Liver (tissue), 8 donors: ENCODE measurements at regions not wholly inside any gene's neighbourhood (a gene's known extent, or its start where the extent isn't known, plus 50 kb on each side); places are given as distances from the start of the nearest gene placed in this dataset.

Experiments
- DNase-seq: peaks from one replicate; pipeline ENCODE4 v3.0.0-alpha.2; 2017; ENCODE audit warnings: low spot score
- H3K27ac ChIP-seq, 2 donors: one replicate each; pipeline ENCODE4 v1.7.0; 2013; ENCODE audit warnings: inconsistent platforms in 2 of 2, low read length in 2 of 2, control low read depth in 1 of 2, low read depth in 1 of 2, mild to moderate bottlenecking in 1 of 2
- H3K27me3 ChIP-seq, 4 donors: one replicate each; pipeline versions ENCODE4 v1.6.1 to v1.7.0; 2013; ENCODE audit warnings: low read length in 3 of 4, inconsistent platforms in 1 of 4, mild to moderate bottlenecking in 1 of 4, moderate library complexity in 1 of 4; ENCODE audit not compliant: control insufficient read depth in 4 of 4, insufficient read depth in 4 of 4
- H3K36me3 ChIP-seq, 4 donors: one replicate each; pipeline versions ENCODE4 v1.6.1 to v1.7.0; 2013; ENCODE audit warnings: low read length in 3 of 4, mild to moderate bottlenecking in 3 of 4, low read depth in 1 of 4, moderate library complexity in 1 of 4; ENCODE audit not compliant: control insufficient read depth in 4 of 4, insufficient read depth in 3 of 4
- H3K4me1 ChIP-seq, 4 donors: one replicate each; pipeline versions ENCODE4 v1.6.1 to v1.7.0; 2013; ENCODE audit warnings: low read length in 3 of 4, mild to moderate bottlenecking in 3 of 4, moderate library complexity in 1 of 4; ENCODE audit not compliant: control insufficient read depth in 4 of 4, insufficient read depth in 4 of 4
- H3K4me3 ChIP-seq, 3 donors: one replicate each; pipeline versions ENCODE4 v1.6.1 to v1.7.0; 2013; ENCODE audit warnings: low read length in 3 of 3, control low read depth in 1 of 3, low read depth in 1 of 3, mild to moderate bottlenecking in 1 of 3
- H3K9ac ChIP-seq, 2 donors: one replicate each; pipeline ENCODE4 v1.7.0; 2013; ENCODE audit warnings: low read length in 2 of 2, mild to moderate bottlenecking in 2 of 2, moderate library complexity in 2 of 2, control low read depth in 1 of 2, low read depth in 1 of 2
- H3K9me3 ChIP-seq, 4 donors: one replicate each; pipeline versions ENCODE4 v1.6.1 to v1.7.0; 2013; ENCODE audit warnings: low read length in 3 of 4; ENCODE audit not compliant: control insufficient read depth in 4 of 4
- ATF3 ChIP-seq: IDR thresholded peaks from 2 replicates; pipeline ENCODE4 v1.6.1; 2016; ENCODE audit warnings: antibody characterized with exemption
- CTCF ChIP-seq: fragments of 150-350 bp; IDR thresholded peaks from 2 replicates; pipeline ENCODE4 v1.5.1; 2017; ENCODE audit warnings: improper control_type of control experiment, low read depth, low read length; ENCODE audit not compliant: missing input control
- EGR1 ChIP-seq, 2 donors: IDR thresholded peaks; 2 replicates each; pipeline ENCODE4 v1.6.1; 2016 to 2018; ENCODE audit warnings: antibody characterized with exemption in 2 of 2, low read depth in 2 of 2
- FOXA1 ChIP-seq: IDR thresholded peaks from 2 replicates; pipeline ENCODE4 v1.6.1; 2016; ENCODE audit warnings: antibody characterized with exemption
- GABPA ChIP-seq, 2 donors: IDR thresholded peaks in 1 of 2; conservative IDR thresholded peaks in 1 of 2; 2 replicates each; pipeline ENCODE4 v1.6.1; 2016; ENCODE audit warnings: antibody characterized with exemption in 2 of 2, mild to moderate bottlenecking in 1 of 2, moderate library complexity in 1 of 2
- HNF4G ChIP-seq: IDR thresholded peaks from 2 replicates; pipeline ENCODE4 v1.6.1; 2016; ENCODE audit warnings: antibody characterized with exemption
- JUND ChIP-seq, 2 donors: IDR thresholded peaks; 2 replicates each; pipeline ENCODE4 v1.6.1; 2016; ENCODE audit warnings: antibody characterized with exemption in 2 of 2
- MAX ChIP-seq: IDR thresholded peaks from 2 replicates; pipeline ENCODE4 v1.6.1; 2016; ENCODE audit warnings: antibody characterized with exemption
- RAD21 ChIP-seq, 2 donors: IDR thresholded peaks; 2 replicates each; pipeline ENCODE4 v1.6.1; 2016; ENCODE audit warnings: antibody characterized with exemption in 2 of 2, mild to moderate bottlenecking in 2 of 2
- RXRA ChIP-seq, 2 donors: IDR thresholded peaks; 2 replicates each; pipeline ENCODE4 v1.6.1; 2017 to 2018; ENCODE audit warnings: antibody characterized with exemption in 2 of 2, mild to moderate bottlenecking in 1 of 2
- SP1 ChIP-seq: IDR thresholded peaks from 2 replicates; pipeline ENCODE4 v1.6.1; 2018; ENCODE audit warnings: antibody characterized with exemption, mild to moderate bottlenecking
- TAF1 ChIP-seq: conservative IDR thresholded peaks from 2 replicates; pipeline ENCODE4 v1.6.1; 2016; ENCODE audit warnings: antibody characterized with exemption, mild to moderate bottlenecking
- YY1 ChIP-seq: IDR thresholded peaks from 2 replicates; pipeline ENCODE4 v1.6.1; 2016; ENCODE audit warnings: antibody characterized with exemption, mild to moderate bottlenecking
- ZBTB33 ChIP-seq: IDR thresholded peaks from 2 replicates; pipeline ENCODE4 v1.6.1; 2016; ENCODE audit warnings: antibody characterized with exemption
- WGBS: extraction: QIAGEN DNeasy Blood & Tissue Kit; methylation state at CpG from one replicate; pipeline ENCODE4 v1.1.7; 2013; 5-methylcytosine and 5-hydroxymethylcytosine counted together
- donor health status: healthy.
- donor health status: healthy.
- donor health status: healthy.
- donor health status: healthy.
- donor health status: healthy.

- Histone ChIP-seq H3K36me3 (no peaks in the 10 kb centered on the region), H3K4me3 (no peak overlapping the region), H3K9ac (no peak overlapping the region), H3K4me1 (no peaks in the 10 kb centered on the region), H3K9me3 (no peaks in the 10 kb centered on the region), H3K27me3 (no peaks in the 10 kb centered on the region), H3K27ac (no peak overlapping the region)
- TF ChIP-seq HNF4G (no peak), TAF1 (no peak), ZBTB33 (no peak), ATF3 (no peak), EGR1 (IDR thresholded peaks at IDR 0.05; ENCODE audit: low read depth in 2 of 2) (no peak), RXRA (IDR thresholded peaks at IDR 0.05) (no peak), FOXA1 (no peak), CTCF (no peak), JUND (IDR thresholded peaks at IDR 0.05) (no peak), RAD21 (IDR thresholded peaks at IDR 0.05) (no peak), MAX (no peak)
- WGBS: 68% methylated on average over 2 of the region's 2 CpGs
- DNase-seq: no peak
Observed at GRCh38 chr2:144922519-144922918, 402.6 kb upstream of the ZEB2 start.

- H3K4me1 ChIP-seq: no peaks in the 10 kb centered on the region
- no peak for TF ChIP-seq CTCF
- TF ChIP-seq EGR1 (IDR thresholded peaks at IDR 0.05; ENCODE audit: low read depth in 2 of 2): no peak
- TF ChIP-seq ATF3: no peak
- no peak for TF ChIP-seq YY1
- TF ChIP-seq RAD21 (IDR thresholded peaks at IDR 0.05): no peak
- no peak for TF ChIP-seq FOXA1
- no peak for TF ChIP-seq RXRA (IDR thresholded peaks at IDR 0.05)
- TF ChIP-seq MAX: no peak
- TF ChIP-seq TAF1: no peak
- no peak for TF ChIP-seq GABPA (IDR thresholded peaks at IDR 0.05 in 1 of 2, conservative IDR thresholded peaks at IDR 0.05 in 1 of 2)
- TF ChIP-seq SP1: no peak
- no peak for TF ChIP-seq JUND (IDR thresholded peaks at IDR 0.05)
- TF ChIP-seq HNF4G: no peak
- TF ChIP-seq ZBTB33: no peak
- no peaks in the 10 kb centered on the region for H3K27me3 ChIP-seq
- H3K9ac ChIP-seq: no peak overlapping the region
- H3K9me3 ChIP-seq: no peaks in the 10 kb centered on the region
- no peak overlapping the region for H3K4me3 ChIP-seq
- DNase-seq: no peak
- H3K36me3 ChIP-seq: no peaks in the 10 kb centered on the region
- WGBS: 92% methylated on average over 3 of the region's 3 CpGs
- no peak overlapping the region for H3K27ac ChIP-seq
Observed at GRCh38 chr2:144920755-144921530, 401.0 kb upstream of the ZEB2 start.
